Transverse colon (tissue), 4 donors: ENCODE measurements at regions not wholly inside any gene's neighbourhood (a gene's known extent, or its start where the extent isn't known, plus 50 kb on each side); places are given as distances from the start of the nearest gene placed in this dataset.

Experiments
- DNase-seq: peaks from one replicate; pipeline ENCODE4 v3.0.0-alpha.2; 2019
- H3K27ac ChIP-seq, 4 donors: fragments of 200-600 bp; sonication (generic); 2 replicates each; pipeline ENCODE4 v1.5.1; 2016 to 2018; ENCODE audit warnings: inconsistent platforms in 4 of 4
- H3K27me3 ChIP-seq: fragments of 200-600 bp; sonication (generic); 2 replicates; pipeline ENCODE4 v1.5.1; 2017; ENCODE audit warnings: inconsistent platforms
- H3K36me3 ChIP-seq, 4 donors: fragments of 200-600 bp; sonication (generic); 2 replicates each; pipeline ENCODE4 v1.5.1; 2017 to 2019; ENCODE audit warnings: inconsistent platforms in 4 of 4
- H3K4me1 ChIP-seq, 4 donors: fragments of 200-600 bp; sonication (generic); 2 replicates each; pipeline ENCODE4 v1.5.1; 2017 to 2020; ENCODE audit warnings: inconsistent platforms in 4 of 4
- H3K4me3 ChIP-seq, 4 donors: fragments of 200-600 bp; sonication (generic); 1 replicate in 1 of 4; 2 replicates in 3 of 4; pipeline versions ENCODE4 v1.5.1 to v1.6.1; 2017 to 2019; ENCODE audit warnings: inconsistent platforms in 4 of 4
- H3K9me3 ChIP-seq, 2 donors: fragments of 200-600 bp; sonication (generic); 2 replicates each; pipeline ENCODE4 v1.5.1; 2017 to 2019; ENCODE audit warnings: inconsistent platforms in 2 of 2
- CTCF ChIP-seq, 5 experiments: fragments of 200-600 bp in 3 of 5; fragments of 450-650 bp in 2 of 5; sonication (generic) in 3 of 5; IDR thresholded peaks; 1 replicate in 2 of 5; 2 replicates in 3 of 5; pipeline ENCODE4 v1.5.1; 2016 to 2017; ENCODE audit warnings: antibody characterized with exemption in 5 of 5, inconsistent platforms in 3 of 5, mild to moderate bottlenecking in 2 of 5, moderate library complexity in 1 of 5
- EP300 ChIP-seq: sonication (generic); formaldehyde crosslinking; IDR thresholded peaks from one replicate; pipeline ENCODE4 v1.6.1; 2017; ENCODE audit warnings: antibody characterized with exemption, low read depth
- POLR2A ChIP-seq: fragments of 450-650 bp; IDR thresholded peaks from one replicate; pipeline ENCODE4 v1.6.1; 2016; ENCODE audit warnings: antibody characterized with exemption, mild to moderate bottlenecking, moderate library complexity
- POLR2AphosphoS5 ChIP-seq, 3 donors: sonication (generic); formaldehyde crosslinking; IDR thresholded peaks; one replicate each; pipeline ENCODE4 v1.6.1; 2016; ENCODE audit warnings: antibody characterized with exemption in 3 of 3
- WGBS, 2 donors: methylation state at CpG; one replicate each; pipeline ENCODE4 v1.1.5; 2018; ENCODE audit warnings: low coverage in 1 of 2; 5-methylcytosine and 5-hydroxymethylcytosine counted together
- in situ Hi-C, 4 donors: fragments of 200-750 bp; cut with MboI; loops; one replicate each; pipeline versions ENCODE4 v1.15.0 to v1.15.1; 2017; ENCODE audit warnings: low sequenced_read_pairs in 3 of 4, low pct_ligation_motif_present in 1 of 4, low pct_unique_long_range_greater_than_20kb in 1 of 4
- intact Hi-C: fragments of 100-400 bp; cut with DNase I; formaldehyde crosslinking; loops from one replicate; pipeline ENCODE4 v1.15.1; 2023; ENCODE audit warnings: low total_unique reads

DNA sequence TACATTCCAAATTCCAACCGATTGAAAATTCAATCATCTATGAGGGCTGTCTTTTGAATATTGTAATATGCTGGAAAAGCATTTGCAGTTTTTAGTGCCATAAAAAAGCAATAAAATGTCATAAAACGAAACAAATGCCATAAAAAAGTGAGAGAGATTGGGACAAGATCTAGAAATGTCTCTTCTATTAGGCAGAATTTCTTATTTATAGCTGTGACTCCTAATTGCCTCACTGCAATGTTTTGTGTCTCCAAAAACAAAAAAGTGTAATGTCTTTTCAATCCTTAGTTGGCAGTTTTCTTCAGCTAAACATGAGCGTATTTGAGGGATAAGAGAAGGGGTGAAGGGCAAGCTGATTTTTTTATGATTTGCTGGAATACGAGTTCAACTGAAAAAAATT lies 153.9 kb downstream of the NAF1 start:
- Histone ChIP-seq H3K4me1 (peaks cover 0 to 18% (median 0%) of the 10 kb centered on the region in 4 donors), H3K4me3 (no peak overlapping the region), H3K9me3 (no peaks in the 10 kb centered on the region), H3K27ac (no peak overlapping the region), H3K27me3 (no peaks in the 10 kb centered on the region), H3K36me3 (no peaks in the 10 kb centered on the region)
- TF ChIP-seq POLR2AphosphoS5 (IDR thresholded peaks at IDR 0.05) (no peak), POLR2A (no peak), EP300 (no peak), CTCF (IDR thresholded peaks at IDR 0.05) (no peak)
- WGBS, 2 donors = 24 to 33% methylated on average over 4 of the region's 4 CpGs
- DNase-seq = no peak
- in situ Hi-C loops = no loop called here
- intact Hi-C loops = no loop called here

- in situ Hi-C loops = no loop called here
- Histone ChIP-seq H3K4me1 (no peaks in the 10 kb centered on the region), H3K27me3 (no peaks in the 10 kb centered on the region), H3K9me3 (no peaks in the 10 kb centered on the region), H3K36me3 (no peaks in the 10 kb centered on the region), H3K27ac (no peak overlapping the region), H3K4me3 (no peak overlapping the region)
- intact Hi-C loops = no loop called here
- 78% methylated on average over 4 of the region's 4 CpGs; no CpG with 5 or more reads in 1 of the 2 donors for WGBS, 2 donors
- no peak for DNase-seq
- TF ChIP-seq EP300 = no peak
- no peak for TF ChIP-seq POLR2A
- TF ChIP-seq CTCF (IDR thresholded peaks at IDR 0.05) = no peak
- TF ChIP-seq POLR2AphosphoS5 (IDR thresholded peaks at IDR 0.05) = no peak
Observed at GRCh38 chr4:163003979-163004378, 162.7 kb downstream of the NAF1 start.

DNA sequence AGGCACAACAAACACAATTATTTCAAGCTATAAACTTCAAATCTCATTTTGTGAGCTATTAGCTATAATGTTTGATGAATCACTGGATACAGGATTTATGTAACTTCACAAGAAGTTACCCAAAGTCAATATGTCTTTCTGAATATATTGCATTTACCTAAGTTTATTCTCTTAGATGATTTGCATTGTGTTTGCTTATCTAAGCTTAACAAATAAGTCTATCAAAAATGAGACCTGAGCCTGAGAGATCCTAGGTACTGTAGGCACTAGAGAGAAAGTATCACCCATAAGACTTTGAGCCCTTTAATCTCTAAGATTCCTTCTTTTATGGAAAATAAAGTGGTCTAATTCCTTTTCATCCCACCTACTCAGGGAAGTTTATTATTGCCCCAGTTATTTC lies 178.2 kb downstream of the NAF1 start:
- no peaks in the 10 kb centered on the region for H3K27me3 ChIP-seq
- intact Hi-C loops = no loop called here

DNA sequence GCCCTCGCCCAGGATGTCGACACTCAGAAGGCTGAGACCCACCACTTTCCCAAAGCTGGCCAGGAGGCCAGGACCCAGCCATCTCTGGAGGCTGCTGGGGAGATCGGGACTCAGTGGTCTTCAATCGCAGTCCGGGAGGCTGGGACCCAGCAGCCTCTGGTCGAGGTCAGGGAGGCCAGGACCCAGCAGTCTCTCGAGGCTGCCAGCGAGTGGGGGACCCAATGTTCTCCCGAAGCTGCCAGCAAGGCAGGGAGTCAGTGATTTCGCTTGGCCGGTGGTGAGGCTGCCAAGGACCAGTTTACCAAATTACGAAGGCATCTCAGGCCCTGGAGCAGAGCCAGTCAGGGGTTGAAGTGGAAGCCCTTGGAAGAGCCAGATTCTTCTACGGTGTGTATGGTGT lies 181.6 kb downstream of the NAF1 start:
- 56 to 95% methylated on average over 1 to 13 of the region's 13 CpGs for WGBS, 2 donors
- Histone ChIP-seq H3K27me3 (no peaks in the 10 kb centered on the region), H3K36me3 (no peaks in the 10 kb centered on the region), H3K27ac (no peak overlapping the region), H3K9me3 (no peaks in the 10 kb centered on the region), H3K4me3 (no peak overlapping the region), H3K4me1 (no peaks in the 10 kb centered on the region)
- no peak for TF ChIP-seq POLR2A
- TF ChIP-seq POLR2AphosphoS5 (IDR thresholded peaks at IDR 0.05) = no peak
- TF ChIP-seq CTCF (IDR thresholded peaks at IDR 0.05) = no peak
- TF ChIP-seq EP300 = no peak
- intact Hi-C loops (no loop called here), in situ Hi-C loops (no loop called here)
- no peak for DNase-seq

More for the DNA sequence above, 178.2 kb downstream of the NAF1 start:
- DNase-seq = no peak
- Histone ChIP-seq H3K36me3 (no peaks in the 10 kb centered on the region), H3K27ac (no peak overlapping the region), H3K4me1 (no peaks in the 10 kb centered on the region), H3K9me3 (no peaks in the 10 kb centered on the region), H3K4me3 (no peak overlapping the region)
- in situ Hi-C loops = no loop called here
- TF ChIP-seq POLR2AphosphoS5 (IDR thresholded peaks at IDR 0.05) (no peak), CTCF (IDR thresholded peaks at IDR 0.05) (no peak), EP300 (no peak), POLR2A (no peak)
